CD4-positive, CD25-positive, alpha-beta regulatory T cell (primary cell): ENCODE measurements at regions not wholly inside any gene's neighbourhood (a gene's known extent, or its start where the extent isn't known, plus 50 kb on each side); places are given as distances from the start of the nearest gene placed in this dataset.

Source experiments
- ATAC-seq, 2 donors: fragments of 150-1000 bp; cut with Tn5 transposase; one replicate each; pipeline ENCODE4 v1.10.0; 2021; ENCODE audit warnings: low read depth in 2 of 2, moderate number of reproducible peaks in 2 of 2, moderate library complexity in 1 of 2
- DNase-seq, 3 donors: peaks; one replicate each; pipeline versions ENCODE4 v3.0.0 to v3.0.0-alpha.2; 2012 to 2022; ENCODE audit warnings: mixed read lengths in 1 of 3
- H3K27ac ChIP-seq: one replicate; pipeline ENCODE4 v1.7.0; 2013; ENCODE audit warnings: mild to moderate bottlenecking, low read length; ENCODE audit not compliant: insufficient read depth, poor library complexity, severe bottlenecking
- H3K27me3 ChIP-seq: one replicate; pipeline ENCODE4 v1.7.0; 2013; ENCODE audit warnings: low read length; ENCODE audit not compliant: control insufficient read depth, insufficient read depth
- H3K36me3 ChIP-seq: one replicate; pipeline ENCODE4 v1.7.0; 2013; ENCODE audit warnings: mild to moderate bottlenecking, low read length, moderate library complexity; ENCODE audit not compliant: control insufficient read depth, insufficient read depth
- H3K4me1 ChIP-seq: 2 replicates; pipeline ENCODE4 v1.7.0; 2013; ENCODE audit warnings: mild to moderate bottlenecking, low read length; ENCODE audit not compliant: insufficient read depth, control insufficient read depth, poor library complexity, severe bottlenecking
- H3K4me3 ChIP-seq: one replicate; pipeline ENCODE4 v1.7.0; 2013; ENCODE audit warnings: low read depth, mild to moderate bottlenecking, low read length, moderate library complexity
- H3K9me3 ChIP-seq, 2 experiments: 1 replicate in 1 of 2; 2 replicates in 1 of 2; pipeline ENCODE4 v1.7.0; 2013; ENCODE audit warnings: low read length in 2 of 2, mild to moderate bottlenecking in 1 of 2, moderate library complexity in 1 of 2; ENCODE audit not compliant: control insufficient read depth in 2 of 2
- H3K27ac Mint-ChIP-seq, 3 donors: one replicate each; pipeline ENCODE4 v1.8.0; 2020 to 2022; ENCODE audit warnings: mild to moderate bottlenecking in 3 of 3, mixed read lengths in 3 of 3, moderate library complexity in 2 of 3
- H3K27me3 Mint-ChIP-seq: one replicate; pipeline ENCODE4 v1.8.0; 2022; ENCODE audit warnings: mild to moderate bottlenecking, mixed read lengths
- H3K36me3 Mint-ChIP-seq: one replicate; pipeline ENCODE4 v1.8.0; 2020; ENCODE audit warnings: mixed read lengths
- H3K4me1 Mint-ChIP-seq, 4 donors: one replicate each; pipeline ENCODE4 v1.8.0; 2020 to 2022; ENCODE audit warnings: mixed read lengths in 4 of 4, mild to moderate bottlenecking in 1 of 4
- H3K4me3 Mint-ChIP-seq, 4 donors: one replicate each; pipeline ENCODE4 v1.8.0; 2020 to 2022; ENCODE audit warnings: mild to moderate bottlenecking in 4 of 4, mixed read lengths in 4 of 4, moderate library complexity in 3 of 4
- H3K9me3 Mint-ChIP-seq, 7 donors: one replicate each; pipeline ENCODE4 v1.8.0; 2020 to 2022; ENCODE audit warnings: mixed read lengths in 7 of 7, mild to moderate bottlenecking in 3 of 7, moderate library complexity in 2 of 7

DNA sequence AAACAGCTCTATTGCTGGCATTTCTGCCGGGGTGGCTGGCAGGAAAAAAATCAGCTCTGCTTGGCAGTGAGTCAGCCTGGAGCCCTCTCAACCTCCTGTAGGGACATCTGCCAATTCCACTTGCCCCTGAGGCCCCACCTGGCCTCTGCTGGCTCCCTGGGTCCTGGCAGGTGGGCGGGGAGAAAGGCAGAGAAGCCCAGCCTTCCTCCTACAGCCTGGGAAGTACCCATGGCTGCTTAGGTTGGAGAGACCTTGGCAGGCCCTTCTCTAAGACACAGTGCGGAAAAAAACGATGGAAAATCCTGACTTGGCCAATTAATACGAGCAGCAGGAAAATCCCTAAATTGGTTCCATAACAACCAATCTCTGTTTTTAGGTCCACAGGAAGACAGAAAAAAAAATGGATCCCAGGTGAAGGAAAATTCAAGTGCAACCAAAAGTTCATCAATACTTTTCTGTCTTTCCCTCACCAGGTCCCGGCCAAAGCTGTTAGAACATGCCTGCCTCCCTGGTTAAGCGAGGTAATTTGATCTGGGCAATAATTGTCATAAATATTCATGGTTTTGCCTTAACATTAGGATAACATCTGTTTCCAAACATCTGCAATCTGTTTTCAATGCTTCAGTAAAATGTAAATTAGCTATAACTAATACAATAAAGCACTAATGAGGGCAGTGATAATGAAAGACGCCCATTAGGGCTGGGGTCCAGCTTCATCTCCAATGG, 245.9 kb downstream of the TFCP2L1 start:
- H3K27ac ChIP-seq: no peak overlapping the region
- Mint-ChIP-seq H3K4me3 (no peak overlapping the region), H3K27ac (no peak overlapping the region), H3K27me3 (peaks cover 5% of the 10 kb centered on the region), H3K36me3 (no peaks in the 10 kb centered on the region), H3K9me3 (peaks cover 0 to 2% (median 0%) of the 10 kb centered on the region in 7 donors), H3K4me1 (no peaks in the 10 kb centered on the region)
- no peaks in the 10 kb centered on the region for H3K9me3 ChIP-seq
- H3K4me3 ChIP-seq: no peak overlapping the region
- ATAC-seq (no peak), DNase-seq (no peak)
- no peaks in the 10 kb centered on the region for H3K4me1 ChIP-seq
- no peaks in the 10 kb centered on the region for H3K27me3 ChIP-seq
- no peaks in the 10 kb centered on the region for H3K36me3 ChIP-seq

- Histone ChIP-seq H3K27ac (no peak overlapping the region), H3K4me1 (no peaks in the 10 kb centered on the region), H3K36me3 (no peaks in the 10 kb centered on the region), H3K4me3 (no peak overlapping the region), H3K27me3 (no peaks in the 10 kb centered on the region), H3K9me3 (no peaks in the 10 kb centered on the region)
- Mint-ChIP-seq H3K4me3 (no peak overlapping the region), H3K27me3 (peaks cover 5% of the 10 kb centered on the region), H3K9me3 (peaks cover 0 to 2% (median 0%) of the 10 kb centered on the region in 7 donors), H3K4me1 (no peaks in the 10 kb centered on the region), H3K27ac (no peak overlapping the region), H3K36me3 (no peaks in the 10 kb centered on the region)
- DNase-seq: no peak
- no peak for ATAC-seq
Measured at GRCh38 chr2:121039679-121040078, 245.3 kb downstream of the TFCP2L1 start.

- Histone ChIP-seq H3K27me3 (no peaks in the 10 kb centered on the region), H3K36me3 (no peaks in the 10 kb centered on the region), H3K4me1 (no peaks in the 10 kb centered on the region), H3K27ac (no peak overlapping the region), H3K9me3 (no peaks in the 10 kb centered on the region), H3K4me3 (no peak overlapping the region)
- Mint-ChIP-seq H3K36me3 (no peaks in the 10 kb centered on the region), H3K27ac (no peak overlapping the region), H3K9me3 (peaks cover 0 to 2% (median 0%) of the 10 kb centered on the region in 7 donors), H3K4me3 (no peak overlapping the region), H3K27me3 (peaks cover 5% of the 10 kb centered on the region), H3K4me1 (no peaks in the 10 kb centered on the region)
- no peak for ATAC-seq
- DNase-seq: no peak
Measured at GRCh38 chr2:121041516-121041915, 243.5 kb downstream of the TFCP2L1 start.

GRCh38 chr2:121043061-121043826, 241.8 kb downstream of the TFCP2L1 start:
- Mint-ChIP-seq H3K27me3 (no peaks in the 10 kb centered on the region), H3K9me3 (no peaks in the 10 kb centered on the region), H3K27ac (no peak overlapping the region), H3K36me3 (no peaks in the 10 kb centered on the region), H3K4me3 (no peak overlapping the region), H3K4me1 (no peaks in the 10 kb centered on the region)
- no peak for DNase-seq
- H3K4me3 ChIP-seq: no peak overlapping the region
- H3K27me3 ChIP-seq: no peaks in the 10 kb centered on the region
- no peak overlapping the region for H3K27ac ChIP-seq
- H3K36me3 ChIP-seq: no peaks in the 10 kb centered on the region
- no peaks in the 10 kb centered on the region for H3K9me3 ChIP-seq
- no peaks in the 10 kb centered on the region for H3K4me1 ChIP-seq
- no peak for ATAC-seq

DNA sequence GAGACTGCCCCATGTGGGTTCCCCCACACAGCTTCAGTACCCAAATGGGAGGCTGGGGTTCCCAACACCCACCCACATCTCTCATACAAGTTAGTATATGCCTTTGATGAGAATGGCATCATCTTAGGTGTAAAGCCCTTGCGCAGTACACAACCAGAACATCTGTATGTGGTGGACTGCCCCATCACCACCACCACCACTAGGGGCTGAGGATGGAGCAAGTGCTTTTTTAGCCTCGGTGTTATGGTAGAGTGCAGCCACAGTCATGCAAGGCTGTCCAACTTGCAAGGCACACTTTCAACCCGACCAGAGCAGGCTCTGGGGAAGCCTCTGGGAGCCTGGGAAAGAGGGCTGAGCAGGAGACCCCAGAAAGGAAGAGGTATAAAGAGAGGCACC, 241.2 kb downstream of the TFCP2L1 start:
- H3K27me3 ChIP-seq: no peaks in the 10 kb centered on the region
- H3K27ac Mint-ChIP-seq: no peak overlapping the region
- H3K27me3 Mint-ChIP-seq: no peaks in the 10 kb centered on the region
- no peak overlapping the region for H3K27ac ChIP-seq
- no peak overlapping the region for H3K4me3 Mint-ChIP-seq
- no peaks in the 10 kb centered on the region for H3K36me3 Mint-ChIP-seq
- ATAC-seq: no peak
- no peaks in the 10 kb centered on the region for H3K36me3 ChIP-seq
- peaks cover 0 to 1% (median 0%) of the 10 kb centered on the region in 7 donors for H3K9me3 Mint-ChIP-seq
- H3K9me3 ChIP-seq: no peaks in the 10 kb centered on the region
- H3K4me1 ChIP-seq: no peaks in the 10 kb centered on the region
- no peaks in the 10 kb centered on the region for H3K4me1 Mint-ChIP-seq
- H3K4me3 ChIP-seq: no peak overlapping the region
- DNase-seq: no peak

DNA sequence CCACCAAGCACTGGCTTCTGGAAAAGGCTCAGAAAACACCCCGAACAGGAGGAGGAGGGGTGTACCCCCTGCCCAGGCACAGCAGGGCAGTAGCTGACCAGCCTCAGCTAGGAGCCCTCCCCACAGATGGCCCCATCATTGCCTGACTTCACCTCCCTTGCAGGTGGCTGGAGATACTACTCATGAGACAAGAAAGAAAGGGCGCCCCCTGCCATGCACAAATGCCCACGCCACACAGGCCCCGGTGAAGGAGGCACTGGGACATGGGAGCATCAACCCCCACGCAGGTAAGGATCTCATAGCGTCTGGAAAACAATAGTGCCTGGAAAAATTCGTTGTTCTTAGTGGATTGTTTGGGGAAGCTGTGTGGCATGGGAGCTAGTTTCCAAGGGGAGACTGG, 240.6 kb downstream of the TFCP2L1 start:
- DNase-seq (no peak), ATAC-seq (no peak)
- H3K36me3 ChIP-seq: no peaks in the 10 kb centered on the region
- H3K27ac ChIP-seq: no peak overlapping the region
- H3K4me3 ChIP-seq: no peak overlapping the region
- no peaks in the 10 kb centered on the region for H3K4me1 Mint-ChIP-seq
- H3K27ac Mint-ChIP-seq: no peak overlapping the region
- H3K36me3 Mint-ChIP-seq: no peaks in the 10 kb centered on the region
- no peaks in the 10 kb centered on the region for H3K27me3 ChIP-seq
- peaks cover 0 to 1% (median 0%) of the 10 kb centered on the region in 7 donors for H3K9me3 Mint-ChIP-seq
- H3K4me3 Mint-ChIP-seq: no peak overlapping the region
- no peaks in the 10 kb centered on the region for H3K4me1 ChIP-seq
- H3K27me3 Mint-ChIP-seq: no peaks in the 10 kb centered on the region
- no peaks in the 10 kb centered on the region for H3K9me3 ChIP-seq

DNA sequence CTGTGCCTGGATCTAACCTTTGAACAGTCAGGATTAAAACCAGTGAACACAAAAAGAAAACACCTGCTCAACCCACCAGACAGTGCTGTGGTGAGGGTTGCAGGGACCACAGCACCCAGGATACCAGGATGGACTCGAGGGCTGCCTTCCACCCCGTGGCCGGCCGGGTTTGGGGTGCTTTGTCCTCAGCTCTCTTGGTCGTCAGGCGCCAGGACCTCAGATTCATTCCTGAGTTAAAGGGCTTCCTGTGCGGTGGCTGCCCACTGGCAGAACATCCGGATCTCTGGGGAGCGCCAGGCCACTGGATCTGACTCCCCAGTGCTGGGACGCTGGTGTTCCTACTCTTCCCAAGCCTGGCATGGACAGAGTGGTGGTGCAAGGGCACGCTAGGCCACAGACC, 239.8 kb downstream of the TFCP2L1 start:
- Histone ChIP-seq H3K4me1 (no peaks in the 10 kb centered on the region), H3K27me3 (no peaks in the 10 kb centered on the region), H3K27ac (no peak overlapping the region), H3K36me3 (no peaks in the 10 kb centered on the region), H3K4me3 (no peak overlapping the region), H3K9me3 (no peaks in the 10 kb centered on the region)
- Mint-ChIP-seq H3K4me1 (no peaks in the 10 kb centered on the region), H3K27ac (no peak overlapping the region), H3K9me3 (peaks cover 0 to 1% (median 0%) of the 10 kb centered on the region in 7 donors), H3K4me3 (no peak overlapping the region), H3K27me3 (no peaks in the 10 kb centered on the region), H3K36me3 (no peaks in the 10 kb centered on the region)
- DNase-seq: no peak
- no peak for ATAC-seq

GRCh38 chr2:121046335-121046734, 238.7 kb downstream of the TFCP2L1 start:
- peaks cover 0 to 1% (median 0%) of the 10 kb centered on the region in 7 donors for H3K9me3 Mint-ChIP-seq
- DNase-seq (no peak), ATAC-seq (no peak)
- no peaks in the 10 kb centered on the region for H3K36me3 ChIP-seq
- H3K27me3 ChIP-seq: no peaks in the 10 kb centered on the region
- H3K4me1 Mint-ChIP-seq: no peaks in the 10 kb centered on the region
- no peaks in the 10 kb centered on the region for H3K36me3 Mint-ChIP-seq
- no peak overlapping the region for H3K27ac ChIP-seq
- no peaks in the 10 kb centered on the region for H3K9me3 ChIP-seq
- no peak overlapping the region for H3K4me3 Mint-ChIP-seq
- H3K4me3 ChIP-seq: no peak overlapping the region
- no peaks in the 10 kb centered on the region for H3K4me1 ChIP-seq
- no peak overlapping the region for H3K27ac Mint-ChIP-seq
- no peaks in the 10 kb centered on the region for H3K27me3 Mint-ChIP-seq
